ENCODE measurements at regions not wholly inside any gene's neighbourhood (a gene's known extent, or its start where the extent isn't known, plus 50 kb on each side); places are given as distances from the start of the nearest gene placed in this dataset.

DNA sequence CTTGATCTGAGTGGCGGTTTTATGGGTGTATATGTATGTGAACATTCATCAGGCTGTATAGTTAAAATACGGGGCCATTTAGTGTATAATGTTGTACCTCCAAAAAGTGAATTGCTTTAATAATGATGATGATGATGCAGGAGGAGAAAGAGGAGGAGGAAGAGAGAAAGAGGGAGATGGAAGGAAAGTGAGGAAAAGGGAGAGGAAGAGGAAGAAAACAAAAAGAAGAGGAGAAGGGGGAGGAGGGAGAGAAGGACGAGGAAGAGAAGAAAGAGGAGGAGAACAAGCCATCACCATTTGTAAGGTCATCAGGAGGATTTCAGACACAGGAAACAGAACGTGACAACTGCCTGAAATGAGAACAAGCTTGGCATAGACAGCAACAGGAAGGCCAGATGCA, 168.4 kb upstream of the NCKAP5 start:
- H3K9me3 ChIP-seq (ENCODE audit: control insufficient read depth, low read depth, low read length): no peaks in the 10 kb centered on the region
- H3K4me1 ChIP-seq (ENCODE audit: control insufficient read depth, insufficient read depth, low read length): no peaks in the 10 kb centered on the region
- WGBS (ENCODE audit: insufficient coverage, low lambda C conversion rate): 76% methylated on average over 3 of the region's 4 CpGs
- H3K27ac ChIP-seq (ENCODE audit: low read length): no peak overlapping the region
- H3K4me3 ChIP-seq (ENCODE audit: low read length): no peak overlapping the region
- no peaks in the 10 kb centered on the region for H3K27me3 ChIP-seq (ENCODE audit: control insufficient read depth, insufficient read depth, low read length)
- DNase-seq: no peak
- H3K36me3 ChIP-seq (ENCODE audit: control insufficient read depth, insufficient read depth, low read length): no peaks in the 10 kb centered on the region

GRCh38 chr2:133737242-133737993, 169.2 kb upstream of the NCKAP5 start:
- Histone ChIP-seq H3K4me3 (ENCODE audit: low read length) (no peak overlapping the region), H3K4me1 (ENCODE audit: control insufficient read depth, insufficient read depth, low read length) (no peaks in the 10 kb centered on the region), H3K9me3 (ENCODE audit: control insufficient read depth, low read depth, low read length) (no peaks in the 10 kb centered on the region), H3K27ac (ENCODE audit: low read length) (no peak overlapping the region), H3K36me3 (ENCODE audit: control insufficient read depth, insufficient read depth, low read length) (no peaks in the 10 kb centered on the region), H3K27me3 (ENCODE audit: control insufficient read depth, insufficient read depth, low read length) (no peaks in the 10 kb centered on the region)
- DNase-seq: no peak
- 80% methylated on average over 1 of the region's 2 CpGs for WGBS (ENCODE audit: insufficient coverage, low lambda C conversion rate)

GRCh38 chr2:133739039-133739438, 170.8 kb upstream of the NCKAP5 start:
- H3K27ac ChIP-seq (ENCODE audit: low read length): no peak overlapping the region
- H3K27me3 ChIP-seq (ENCODE audit: control insufficient read depth, insufficient read depth, low read length): no peaks in the 10 kb centered on the region
- no peak for DNase-seq
- no peaks in the 10 kb centered on the region for H3K9me3 ChIP-seq (ENCODE audit: control insufficient read depth, low read depth, low read length)
- H3K36me3 ChIP-seq (ENCODE audit: control insufficient read depth, insufficient read depth, low read length): no peaks in the 10 kb centered on the region
- H3K4me1 ChIP-seq (ENCODE audit: control insufficient read depth, insufficient read depth, low read length): no peaks in the 10 kb centered on the region
- no peak overlapping the region for H3K4me3 ChIP-seq (ENCODE audit: low read length)

GRCh38 chr2:133740500-133740899, 172.2 kb upstream of the NCKAP5 start:
- Histone ChIP-seq H3K4me1 (ENCODE audit: control insufficient read depth, insufficient read depth, low read length) (no peaks in the 10 kb centered on the region), H3K27ac (ENCODE audit: low read length) (no peak overlapping the region), H3K4me3 (ENCODE audit: low read length) (no peak overlapping the region), H3K36me3 (ENCODE audit: control insufficient read depth, insufficient read depth, low read length) (no peaks in the 10 kb centered on the region), H3K27me3 (ENCODE audit: control insufficient read depth, insufficient read depth, low read length) (no peaks in the 10 kb centered on the region), H3K9me3 (ENCODE audit: control insufficient read depth, low read depth, low read length) (no peaks in the 10 kb centered on the region)
- WGBS (ENCODE audit: insufficient coverage, low lambda C conversion rate): no CpG with 5 or more reads among the region's 1 CpG
- DNase-seq: no peak

DNA sequence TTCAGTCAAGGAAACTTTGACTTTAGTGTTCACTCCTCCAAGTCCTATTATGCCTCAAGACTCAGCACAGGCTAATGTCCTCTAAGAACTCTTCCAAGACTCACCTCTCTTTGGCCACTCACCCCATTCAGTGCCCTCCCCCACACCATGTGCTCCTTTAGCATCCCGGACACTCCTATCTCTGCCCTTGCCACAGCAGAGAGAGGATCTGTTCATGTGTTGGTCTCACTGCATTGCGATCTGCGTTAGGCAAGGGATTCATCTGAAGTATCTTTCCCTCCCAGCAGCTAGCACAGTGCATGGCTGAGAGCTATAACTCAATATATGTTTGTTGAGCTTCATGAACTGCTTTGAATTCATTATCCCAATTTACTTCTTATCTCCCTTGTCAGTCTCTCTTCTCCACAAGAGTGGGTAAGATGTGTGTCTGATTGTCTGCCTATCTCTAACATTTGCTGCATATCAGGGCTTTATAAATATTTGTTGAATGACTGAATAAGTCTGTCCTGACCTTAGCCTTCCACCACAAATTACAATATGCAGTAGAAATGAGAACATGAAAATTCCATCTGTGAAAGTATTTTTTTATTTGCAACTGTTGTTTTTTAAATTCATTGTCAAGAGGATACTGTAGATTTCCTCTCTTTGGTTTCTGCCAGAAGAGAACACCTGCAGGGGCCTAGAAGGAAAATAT, 179.9 kb upstream of the NCKAP5 start:
- H3K4me3 ChIP-seq (ENCODE audit: low read length): no peak overlapping the region
- no peaks in the 10 kb centered on the region for H3K9me3 ChIP-seq (ENCODE audit: control insufficient read depth, low read depth, low read length)
- H3K36me3 ChIP-seq (ENCODE audit: control insufficient read depth, insufficient read depth, low read length): no peaks in the 10 kb centered on the region
- DNase-seq: no peak
- H3K4me1 ChIP-seq (ENCODE audit: control insufficient read depth, insufficient read depth, low read length): no peaks in the 10 kb centered on the region
- no peak overlapping the region for H3K27ac ChIP-seq (ENCODE audit: low read length)
- WGBS (ENCODE audit: insufficient coverage, low lambda C conversion rate): 38% methylated on average over 3 of the region's 3 CpGs
- H3K27me3 ChIP-seq (ENCODE audit: control insufficient read depth, insufficient read depth, low read length): no peaks in the 10 kb centered on the region

GRCh38 chr2:133753665-133754064, 185.4 kb upstream of the NCKAP5 start:
- WGBS (ENCODE audit: insufficient coverage, low lambda C conversion rate): no CpG with 5 or more reads among the region's 2 CpGs
- DNase-seq: no peak
- H3K4me1 ChIP-seq (ENCODE audit: control insufficient read depth, insufficient read depth, low read length): peaks cover 3% of the 10 kb centered on the region
- no peaks in the 10 kb centered on the region for H3K9me3 ChIP-seq (ENCODE audit: control insufficient read depth, low read depth, low read length)
- no peaks in the 10 kb centered on the region for H3K36me3 ChIP-seq (ENCODE audit: control insufficient read depth, insufficient read depth, low read length)
- no peak overlapping the region for H3K27ac ChIP-seq (ENCODE audit: low read length)
- no peaks in the 10 kb centered on the region for H3K27me3 ChIP-seq (ENCODE audit: control insufficient read depth, insufficient read depth, low read length)
- H3K4me3 ChIP-seq (ENCODE audit: low read length): no peak overlapping the region

DNA sequence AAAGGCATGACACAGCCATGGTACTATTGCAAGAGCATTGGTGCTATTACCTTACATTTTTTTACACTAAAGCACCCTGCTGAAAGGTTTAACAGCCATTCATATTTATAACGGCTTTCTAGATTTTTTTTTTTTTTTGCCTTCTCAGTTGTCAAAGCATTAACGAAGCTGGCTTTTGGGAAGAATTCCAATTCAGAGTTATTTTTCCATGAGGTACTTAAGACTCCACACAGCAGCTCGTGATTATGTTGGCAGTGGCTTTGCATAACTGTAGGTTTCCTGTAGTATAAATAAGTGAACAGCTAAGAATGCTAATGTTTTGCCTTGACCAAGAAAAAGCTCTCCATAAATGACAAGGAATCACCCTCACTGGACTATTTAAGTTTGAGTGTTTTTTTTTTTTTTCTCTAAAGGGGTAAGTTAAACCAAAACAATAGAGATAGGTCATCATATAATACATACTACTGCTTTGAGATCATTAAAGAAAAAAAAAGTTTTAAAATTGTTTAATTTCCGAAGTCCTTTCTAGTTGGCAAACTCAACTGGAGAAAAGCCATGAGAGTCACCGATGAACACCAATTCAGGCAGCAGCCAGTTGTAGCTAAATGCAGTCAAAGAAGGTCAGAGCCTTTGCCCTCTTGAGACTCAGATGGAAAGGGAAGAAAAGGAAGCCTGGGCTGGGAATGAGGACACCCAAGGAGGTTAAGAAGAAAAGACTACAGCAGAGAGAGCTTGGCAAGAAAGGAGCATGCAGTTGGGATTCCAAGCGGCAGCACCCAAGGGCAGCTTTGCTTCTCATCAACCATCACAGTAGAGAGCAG, 187.4 kb upstream of the NCKAP5 start:
- H3K9me3 ChIP-seq (ENCODE audit: control insufficient read depth, low read depth, low read length): no peaks in the 10 kb centered on the region
- WGBS (ENCODE audit: insufficient coverage, low lambda C conversion rate): 88% methylated on average over 1 of the region's 6 CpGs
- peaks cover 3% of the 10 kb centered on the region for H3K4me1 ChIP-seq (ENCODE audit: control insufficient read depth, insufficient read depth, low read length)
- H3K4me3 ChIP-seq (ENCODE audit: low read length): no peak overlapping the region
- peak overlapping the region; percentile 63 for H3K27ac ChIP-seq (ENCODE audit: low read length)
- DNase-seq: peak; percentile 50 to 53
- H3K27me3 ChIP-seq (ENCODE audit: control insufficient read depth, insufficient read depth, low read length): no peaks in the 10 kb centered on the region
- H3K36me3 ChIP-seq (ENCODE audit: control insufficient read depth, insufficient read depth, low read length): no peaks in the 10 kb centered on the region

DNA sequence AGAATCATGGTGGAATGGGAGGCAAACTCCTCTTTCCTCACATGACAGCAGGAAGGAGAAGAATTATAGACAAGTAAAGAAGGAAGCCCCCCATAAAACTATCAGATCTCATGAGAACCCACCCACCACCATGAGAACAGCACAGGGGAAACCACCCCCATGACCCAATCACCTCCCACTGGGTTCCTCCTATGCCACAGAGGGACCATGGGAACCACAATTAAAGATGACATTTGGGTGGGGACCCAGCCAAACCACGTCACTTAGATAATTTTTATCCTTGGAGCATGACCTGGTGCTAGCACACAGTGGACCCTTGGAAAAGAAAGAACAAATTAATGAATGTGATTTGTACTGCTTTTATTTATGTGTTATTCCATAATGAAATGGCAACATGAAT, 188.6 kb upstream of the NCKAP5 start:
- H3K4me3 ChIP-seq (ENCODE audit: low read length): no peak overlapping the region
- peaks cover 3% of the 10 kb centered on the region for H3K4me1 ChIP-seq (ENCODE audit: control insufficient read depth, insufficient read depth, low read length)
- no peaks in the 10 kb centered on the region for H3K9me3 ChIP-seq (ENCODE audit: control insufficient read depth, low read depth, low read length)
- no peaks in the 10 kb centered on the region for H3K36me3 ChIP-seq (ENCODE audit: control insufficient read depth, insufficient read depth, low read length)
- H3K27ac ChIP-seq (ENCODE audit: low read length): peak overlapping the region; percentile 63
- H3K27me3 ChIP-seq (ENCODE audit: control insufficient read depth, insufficient read depth, low read length): no peaks in the 10 kb centered on the region
- WGBS (ENCODE audit: insufficient coverage, low lambda C conversion rate): no CpG with 5 or more reads among the region's 1 CpG
- DNase-seq: no peak

DNA sequence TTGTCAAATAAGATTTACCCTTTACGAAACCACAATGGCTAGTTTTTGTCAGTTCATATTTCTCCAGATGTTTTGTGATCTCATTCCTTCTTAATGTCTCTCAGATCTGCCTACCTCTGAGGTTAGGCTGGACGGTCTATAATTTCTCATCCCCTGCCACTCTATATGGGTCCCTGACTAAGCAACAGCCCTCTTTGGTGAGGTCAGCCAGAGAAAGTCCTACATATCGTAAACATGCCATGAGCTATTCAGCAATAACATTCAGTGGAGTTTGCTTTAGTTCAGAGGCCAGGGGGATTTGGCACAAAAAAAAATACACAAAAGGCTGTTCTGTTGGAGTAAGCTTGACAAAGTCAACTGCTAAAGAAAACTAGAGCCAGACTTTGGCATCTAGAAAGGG, 192.1 kb upstream of the NCKAP5 start:
- Histone ChIP-seq H3K27me3 (ENCODE audit: control insufficient read depth, insufficient read depth, low read length) (no peaks in the 10 kb centered on the region), H3K4me3 (ENCODE audit: low read length) (no peak overlapping the region), H3K4me1 (ENCODE audit: control insufficient read depth, insufficient read depth, low read length) (no peaks in the 10 kb centered on the region), H3K27ac (ENCODE audit: low read length) (no peak overlapping the region), H3K36me3 (ENCODE audit: control insufficient read depth, insufficient read depth, low read length) (no peaks in the 10 kb centered on the region), H3K9me3 (ENCODE audit: control insufficient read depth, low read depth, low read length) (no peaks in the 10 kb centered on the region)
- WGBS (ENCODE audit: insufficient coverage, low lambda C conversion rate): 100% methylated on average over 1 of the region's 3 CpGs
- no peak for DNase-seq

DNA sequence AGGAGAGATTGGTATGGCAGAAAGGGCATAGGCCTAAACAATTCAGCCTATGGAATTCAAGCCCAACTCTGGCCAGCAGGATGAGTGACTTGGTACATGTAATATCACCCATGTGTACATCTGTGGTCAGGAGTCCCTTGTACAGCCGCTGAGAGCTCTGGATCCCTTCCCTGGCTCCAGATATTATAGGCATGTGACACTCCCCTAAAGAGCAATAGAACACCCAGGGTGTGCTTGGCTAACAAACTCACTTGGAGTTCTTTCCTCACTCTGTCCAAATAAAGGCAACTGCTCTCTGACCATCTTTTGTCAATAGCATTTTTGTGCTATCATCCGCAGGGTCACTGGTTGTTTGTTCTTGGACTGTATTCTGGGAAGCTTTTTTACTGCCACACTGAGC, 197.4 kb upstream of the NCKAP5 start:
- no peak overlapping the region for H3K4me3 ChIP-seq (ENCODE audit: low read length)
- H3K9me3 ChIP-seq (ENCODE audit: control insufficient read depth, low read depth, low read length): no peaks in the 10 kb centered on the region
- no peak overlapping the region for H3K27ac ChIP-seq (ENCODE audit: low read length)
- no peaks in the 10 kb centered on the region for H3K4me1 ChIP-seq (ENCODE audit: control insufficient read depth, insufficient read depth, low read length)
- H3K27me3 ChIP-seq (ENCODE audit: control insufficient read depth, insufficient read depth, low read length): no peaks in the 10 kb centered on the region
- no CpG with 5 or more reads among the region's 2 CpGs for WGBS (ENCODE audit: insufficient coverage, low lambda C conversion rate)
- DNase-seq: peak; percentile 9
- H3K36me3 ChIP-seq (ENCODE audit: control insufficient read depth, insufficient read depth, low read length): no peaks in the 10 kb centered on the region

Data from large intestine (tissue), 3 donors.